ENCODE measurements at regions not wholly inside any gene's neighbourhood (a gene's known extent, or its start where the extent isn't known, plus 50 kb on each side); places are given as distances from the start of the nearest gene placed in this dataset.

DNA sequence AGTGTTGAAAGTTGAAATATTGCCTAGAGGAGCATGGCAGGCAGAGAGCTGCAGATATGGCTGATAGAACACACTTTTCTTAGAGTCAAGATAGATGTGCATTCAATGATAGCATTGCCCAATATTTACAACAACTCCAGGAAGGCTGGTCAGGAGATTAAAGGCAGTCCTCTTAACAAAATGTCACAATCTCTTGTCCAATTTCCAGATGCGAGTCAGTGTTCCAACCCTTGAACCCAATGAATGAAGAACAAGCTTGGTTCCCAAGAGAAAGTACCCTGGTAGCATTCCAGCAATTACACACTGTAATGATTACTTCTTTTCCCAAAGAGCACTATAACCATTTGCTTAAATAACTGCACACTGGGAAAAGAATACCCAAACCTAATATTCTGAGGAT is 839.4 kb upstream of the VRK2 start:
- H3K27me3 ChIP-seq: no peaks in the 10 kb centered on the region
- no peak for TF ChIP-seq POLR2A (IDR thresholded peaks at IDR 0.05)
- TF ChIP-seq, protein P1, sequence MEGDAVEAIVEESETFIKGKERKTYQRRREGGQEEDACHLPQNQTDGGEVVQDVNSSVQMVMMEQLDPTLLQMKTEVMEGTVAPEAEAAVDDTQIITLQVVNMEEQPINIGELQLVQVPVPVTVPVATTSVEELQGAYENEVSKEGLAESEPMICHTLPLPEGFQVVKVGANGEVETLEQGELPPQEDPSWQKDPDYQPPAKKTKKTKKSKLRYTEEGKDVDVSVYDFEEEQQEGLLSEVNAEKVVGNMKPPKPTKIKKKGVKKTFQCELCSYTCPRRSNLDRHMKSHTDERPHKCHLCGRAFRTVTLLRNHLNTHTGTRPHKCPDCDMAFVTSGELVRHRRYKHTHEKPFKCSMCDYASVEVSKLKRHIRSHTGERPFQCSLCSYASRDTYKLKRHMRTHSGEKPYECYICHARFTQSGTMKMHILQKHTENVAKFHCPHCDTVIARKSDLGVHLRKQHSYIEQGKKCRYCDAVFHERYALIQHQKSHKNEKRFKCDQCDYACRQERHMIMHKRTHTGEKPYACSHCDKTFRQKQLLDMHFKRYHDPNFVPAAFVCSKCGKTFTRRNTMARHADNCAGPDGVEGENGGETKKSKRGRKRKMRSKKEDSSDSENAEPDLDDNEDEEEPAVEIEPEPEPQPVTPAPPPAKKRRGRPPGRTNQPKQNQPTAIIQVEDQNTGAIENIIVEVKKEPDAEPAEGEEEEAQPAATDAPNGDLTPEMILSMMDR (IDR thresholded peaks at IDR 0.05): no peak
- H3K4me3 ChIP-seq: no peak overlapping the region
- peak in 1 of 4 donors; percentile 32 for ATAC-seq
- DNase-seq: no peak
- H3K36me3 ChIP-seq: no peaks in the 10 kb centered on the region
- H3K9me3 ChIP-seq: no peaks in the 10 kb centered on the region
- H3K4me1 ChIP-seq: no peaks in the 10 kb centered on the region
- no peak overlapping the region for H3K27ac ChIP-seq
- WGBS (ENCODE audit: insufficient coverage, low coverage, low lambda C conversion rate, missing lambda C conversion rate): 27% methylated on average over 1 of the region's 1 CpG
- intact Hi-C loops (cut with DNase I): no loop called here

DNA sequence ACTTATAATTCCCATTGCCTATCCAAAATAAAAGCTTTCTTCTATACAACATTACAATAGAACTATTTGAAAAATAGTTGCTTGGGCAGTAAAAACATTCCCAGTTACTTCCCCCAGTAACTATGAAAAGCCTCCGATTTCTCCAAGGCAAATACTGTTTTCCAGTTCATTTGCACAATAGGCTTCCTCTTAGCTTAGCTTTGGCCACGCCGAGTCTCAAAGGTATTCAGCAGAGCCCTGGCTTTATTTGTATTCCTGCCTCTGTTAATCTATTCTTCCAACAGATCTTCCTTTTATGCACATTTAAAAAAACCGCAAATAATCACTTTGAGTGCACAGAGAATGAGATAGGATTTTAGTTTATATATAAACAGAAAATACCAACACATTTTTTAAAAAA is 836.8 kb upstream of the VRK2 start:
- DNase-seq: no peak
- no peaks in the 10 kb centered on the region for H3K36me3 ChIP-seq
- no peak overlapping the region for H3K4me3 ChIP-seq
- 60% methylated on average over 4 of the region's 4 CpGs for WGBS (ENCODE audit: insufficient coverage, low coverage, low lambda C conversion rate, missing lambda C conversion rate)
- intact Hi-C loops (cut with DNase I): no loop called here
- H3K4me1 ChIP-seq: no peaks in the 10 kb centered on the region
- H3K27ac ChIP-seq: no peak overlapping the region
- no peaks in the 10 kb centered on the region for H3K27me3 ChIP-seq
- ATAC-seq: no peak
- TF ChIP-seq, protein P1 (IDR thresholded peaks at IDR 0.05): no peak
- no peak for TF ChIP-seq POLR2A (IDR thresholded peaks at IDR 0.05)
- no peaks in the 10 kb centered on the region for H3K9me3 ChIP-seq

DNA sequence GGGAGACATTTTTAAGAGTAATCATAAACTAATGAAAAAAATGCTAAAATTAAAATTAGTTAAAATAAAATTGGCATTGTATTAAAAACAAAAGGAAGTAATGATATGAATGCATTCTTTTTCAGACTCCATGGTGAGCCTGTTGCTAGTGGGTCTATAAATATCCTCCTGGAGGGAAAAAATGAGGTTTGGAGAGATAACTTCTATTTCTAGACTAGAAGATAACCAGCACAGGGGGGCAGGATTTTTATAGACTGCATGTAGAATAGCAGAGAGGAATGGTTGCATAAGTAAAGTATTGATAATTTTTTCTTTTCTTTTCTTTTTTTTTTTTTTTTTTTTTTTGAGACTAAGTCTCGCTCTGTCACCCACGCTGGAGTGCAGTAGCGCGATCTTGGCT is 835.8 kb upstream of the VRK2 start:
- H3K27me3 ChIP-seq: no peaks in the 10 kb centered on the region
- no peaks in the 10 kb centered on the region for H3K9me3 ChIP-seq
- DNase-seq (no peak), ATAC-seq (no peak)
- H3K27ac ChIP-seq: no peak overlapping the region
- no peaks in the 10 kb centered on the region for H3K36me3 ChIP-seq
- intact Hi-C loops (cut with DNase I): no loop called here
- H3K4me3 ChIP-seq: no peak overlapping the region
- H3K4me1 ChIP-seq: no peaks in the 10 kb centered on the region
- 89% methylated on average over 4 of the region's 4 CpGs for WGBS (ENCODE audit: insufficient coverage, low coverage, low lambda C conversion rate, missing lambda C conversion rate)
- TF ChIP-seq, protein P1 (IDR thresholded peaks at IDR 0.05): no peak
- no peak for TF ChIP-seq POLR2A (IDR thresholded peaks at IDR 0.05)

DNA sequence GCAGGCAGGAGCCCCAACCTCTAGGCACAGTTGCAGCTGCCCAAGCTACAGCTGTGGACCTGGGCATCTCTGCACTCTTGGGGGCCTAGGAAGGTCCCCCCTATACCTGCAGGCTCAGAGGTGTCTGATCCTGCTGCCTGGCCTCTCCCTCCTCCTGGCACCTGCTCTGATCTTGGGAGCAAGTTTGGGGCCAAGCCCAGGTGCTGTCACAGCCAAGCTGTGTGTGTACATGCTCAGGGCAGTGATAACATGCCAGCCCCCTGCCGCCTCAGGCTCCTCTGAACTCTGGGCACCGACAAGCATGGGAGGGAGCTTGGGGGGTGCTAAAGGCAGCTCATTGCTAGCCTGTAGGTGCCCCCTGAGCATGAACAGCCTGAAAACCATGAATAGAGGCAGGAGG is 829.6 kb upstream of the VRK2 start:
- no CpG with 5 or more reads among the region's 2 CpGs for WGBS (ENCODE audit: insufficient coverage, low coverage, low lambda C conversion rate, missing lambda C conversion rate)
- DNase-seq: no peak
- no peaks in the 10 kb centered on the region for H3K27me3 ChIP-seq

More for the DNA sequence above, 829.6 kb upstream of the VRK2 start:
- Histone ChIP-seq H3K9me3 (peaks cover 0 to 5% (median 0%) of the 10 kb centered on the region in 4 donors), H3K4me1 (no peaks in the 10 kb centered on the region), H3K27ac (no peak overlapping the region), H3K4me3 (no peak overlapping the region), H3K36me3 (no peaks in the 10 kb centered on the region)
- no peak for TF ChIP-seq POLR2A (IDR thresholded peaks at IDR 0.05)
- TF ChIP-seq, protein P1 (IDR thresholded peaks at IDR 0.05): no peak
- intact Hi-C loops (cut with DNase I): no loop called here
- peak in 1 of 4 donors; percentile 33 for ATAC-seq
